ENCODE measurements at regions not wholly inside any gene's neighbourhood (a gene's known extent, or its start where the extent isn't known, plus 50 kb on each side); places are given as distances from the start of the nearest gene placed in this dataset.

DNA sequence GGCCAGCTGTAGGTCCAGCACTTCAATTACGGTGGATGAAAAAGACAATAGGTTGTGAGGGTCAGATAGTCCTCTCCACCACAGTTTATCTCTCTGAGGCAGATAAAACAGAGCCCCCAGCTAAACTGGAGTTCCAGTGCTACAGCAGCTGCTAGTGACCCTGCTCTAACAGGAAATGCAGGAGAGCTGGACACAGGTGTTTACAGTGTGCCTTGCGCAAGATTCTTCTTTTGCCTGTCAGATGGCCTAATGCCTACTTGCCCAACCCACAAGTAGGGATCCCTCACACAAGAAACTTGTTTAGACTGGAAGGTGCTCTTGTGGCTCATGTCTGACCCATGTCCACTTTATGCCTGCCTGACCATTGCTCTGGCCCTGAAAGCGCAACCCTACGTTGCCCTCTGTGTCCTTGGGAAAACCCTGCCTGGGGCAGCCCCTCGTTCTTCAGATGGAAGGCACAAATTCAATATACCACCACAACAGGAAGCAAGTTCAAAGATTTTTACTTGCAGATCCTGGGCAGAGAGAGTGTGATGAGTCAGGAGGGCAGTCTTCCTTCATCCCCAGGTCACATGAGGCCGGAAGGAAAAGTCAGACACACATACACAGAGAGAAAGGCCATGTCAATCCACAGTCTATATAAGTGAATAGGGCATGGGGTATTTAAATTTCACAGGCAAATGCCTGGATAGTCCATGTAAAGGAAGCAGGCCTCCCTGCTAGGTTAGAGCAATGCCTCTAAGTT is 105.1 kb upstream of the ADGRL3 start:
- no peak for DNase-seq

DNA sequence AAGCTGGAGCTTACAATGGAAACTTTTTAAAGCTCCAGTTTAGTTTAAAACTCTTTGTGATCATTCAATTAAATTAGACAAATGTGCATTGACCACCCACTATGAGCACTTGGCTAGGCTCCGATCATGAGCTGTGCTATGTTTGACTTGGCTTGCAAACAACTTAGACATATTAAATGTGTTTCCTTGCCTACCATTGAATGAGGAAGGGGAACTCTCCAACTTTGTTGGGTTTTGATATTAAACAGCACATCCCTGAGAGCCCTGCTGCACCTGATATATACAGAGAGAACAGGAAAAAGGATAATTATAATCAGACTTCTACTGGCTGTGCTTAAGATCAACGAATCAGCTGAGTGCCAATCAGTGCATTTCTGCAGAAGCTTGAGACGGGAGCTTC is 71.4 kb upstream of the ADGRL3 start:
- no peak for DNase-seq

- no peak for DNase-seq
These were observed 70.2 kb upstream of the ADGRL3 start for GRCh38 chr4:61129971-61130370.

DNA sequence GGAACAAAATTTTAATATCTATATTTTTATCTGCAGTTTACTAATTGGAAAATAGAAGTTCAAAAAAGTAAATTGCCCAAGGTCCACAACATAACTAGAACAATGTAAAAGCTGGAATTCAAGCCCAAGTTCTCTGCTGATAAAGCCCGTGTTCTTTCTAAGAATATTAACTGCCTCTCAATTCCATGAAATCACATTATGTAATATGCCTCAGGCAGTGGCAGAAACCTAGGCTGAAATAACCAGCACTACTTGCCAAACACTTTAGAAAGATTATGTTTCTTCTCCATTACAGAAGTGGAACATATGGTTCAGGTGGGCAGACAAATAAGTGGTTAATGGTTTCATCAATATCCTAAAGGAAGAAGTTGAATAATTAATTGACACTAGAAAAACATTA is 56.7 kb upstream of the ADGRL3 start:
- no peak for DNase-seq

DNA sequence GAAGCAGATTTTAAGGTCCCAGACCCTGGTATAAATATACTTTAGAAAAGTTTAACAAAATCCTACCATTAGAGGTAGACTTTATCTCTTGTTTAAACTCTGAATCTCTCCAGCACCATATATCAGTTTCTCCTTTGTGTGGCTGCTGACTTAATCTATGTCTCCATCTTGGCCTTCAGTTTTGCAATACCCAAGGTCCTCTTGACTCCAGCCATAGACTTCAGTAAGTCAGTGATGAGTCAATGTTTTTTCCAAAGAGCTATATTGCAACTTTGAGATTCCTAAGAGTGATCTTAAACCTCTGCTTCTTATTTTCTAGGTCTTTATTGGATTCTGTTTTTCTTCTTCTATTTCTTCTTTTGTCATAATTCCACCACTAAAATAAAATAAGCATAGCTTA is 50.8 kb upstream of the ADGRL3 start:
- DNase-seq: no peak
